ENCODE measurements at regions not wholly inside any gene's neighbourhood (a gene's known extent, or its start where the extent isn't known, plus 50 kb on each side); places are given as distances from the start of the nearest gene placed in this dataset.

DNA sequence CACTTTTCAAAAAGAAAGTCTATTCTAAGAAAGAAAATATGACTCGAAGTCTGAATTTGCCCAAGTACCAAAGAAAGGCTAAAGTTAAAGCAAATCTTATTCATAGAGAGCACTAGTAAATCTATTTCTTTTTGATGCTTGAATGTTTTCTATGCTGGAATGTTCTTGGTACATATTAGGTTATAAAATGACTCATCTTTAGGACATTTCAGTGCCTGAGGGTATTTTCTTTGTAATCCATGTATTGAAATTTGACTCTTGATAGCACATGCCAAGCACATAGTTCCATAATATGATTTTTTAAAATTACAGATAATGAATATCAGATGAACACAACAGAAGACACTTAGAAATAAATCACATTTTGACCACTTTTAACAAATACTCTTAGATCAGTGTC is 232.8 kb downstream of the TRIML1 start:
- Histone ChIP-seq H3K36me3 (no peaks in the 10 kb centered on the region), H3K27ac (no peak overlapping the region)
- 34% methylated on average over 1 of the region's 1 CpG for WGBS

GRCh38 chr4:188372829-188373228 is 233.6 kb downstream of the TRIML1 start:
- Histone ChIP-seq H3K9me3 (no peaks in the 10 kb centered on the region), H3K4me1 (peaks cover 5% of the 10 kb centered on the region), H3K36me3 (no peaks in the 10 kb centered on the region), H3K4me3 (no peak overlapping the region), H3K27ac (no peak overlapping the region), H3K27me3 (no peaks in the 10 kb centered on the region)
- no peak for DNase-seq (ENCODE audit: low spot score in 2 of 2)
- WGBS = 62% methylated on average over 3 of the region's 3 CpGs
- no peak for TF ChIP-seq POLR2A (IDR thresholded peaks at IDR 0.05)
- TF ChIP-seq POLR2AphosphoS5 (IDR thresholded peaks at IDR 0.05) = no peak
- no peak for TF ChIP-seq EP300 (IDR thresholded peaks at IDR 0.05)
- TF ChIP-seq, protein P1, sequence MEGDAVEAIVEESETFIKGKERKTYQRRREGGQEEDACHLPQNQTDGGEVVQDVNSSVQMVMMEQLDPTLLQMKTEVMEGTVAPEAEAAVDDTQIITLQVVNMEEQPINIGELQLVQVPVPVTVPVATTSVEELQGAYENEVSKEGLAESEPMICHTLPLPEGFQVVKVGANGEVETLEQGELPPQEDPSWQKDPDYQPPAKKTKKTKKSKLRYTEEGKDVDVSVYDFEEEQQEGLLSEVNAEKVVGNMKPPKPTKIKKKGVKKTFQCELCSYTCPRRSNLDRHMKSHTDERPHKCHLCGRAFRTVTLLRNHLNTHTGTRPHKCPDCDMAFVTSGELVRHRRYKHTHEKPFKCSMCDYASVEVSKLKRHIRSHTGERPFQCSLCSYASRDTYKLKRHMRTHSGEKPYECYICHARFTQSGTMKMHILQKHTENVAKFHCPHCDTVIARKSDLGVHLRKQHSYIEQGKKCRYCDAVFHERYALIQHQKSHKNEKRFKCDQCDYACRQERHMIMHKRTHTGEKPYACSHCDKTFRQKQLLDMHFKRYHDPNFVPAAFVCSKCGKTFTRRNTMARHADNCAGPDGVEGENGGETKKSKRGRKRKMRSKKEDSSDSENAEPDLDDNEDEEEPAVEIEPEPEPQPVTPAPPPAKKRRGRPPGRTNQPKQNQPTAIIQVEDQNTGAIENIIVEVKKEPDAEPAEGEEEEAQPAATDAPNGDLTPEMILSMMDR (IDR thresholded peaks at IDR 0.05) = no peak

More for the DNA sequence above, 232.8 kb downstream of the TRIML1 start:
- H3K4me1 ChIP-seq = peaks cover 5% of the 10 kb centered on the region
- no peak for TF ChIP-seq POLR2AphosphoS5 (IDR thresholded peaks at IDR 0.05)
- no peak for TF ChIP-seq POLR2A (IDR thresholded peaks at IDR 0.05)
- TF ChIP-seq EP300 (IDR thresholded peaks at IDR 0.05) = no peak
- TF ChIP-seq, protein P1 (IDR thresholded peaks at IDR 0.05) = no peak
- no peak overlapping the region for H3K4me3 ChIP-seq
- no peaks in the 10 kb centered on the region for H3K9me3 ChIP-seq
- no peak for DNase-seq (ENCODE audit: low spot score in 2 of 2)
- H3K27me3 ChIP-seq = no peaks in the 10 kb centered on the region

DNA sequence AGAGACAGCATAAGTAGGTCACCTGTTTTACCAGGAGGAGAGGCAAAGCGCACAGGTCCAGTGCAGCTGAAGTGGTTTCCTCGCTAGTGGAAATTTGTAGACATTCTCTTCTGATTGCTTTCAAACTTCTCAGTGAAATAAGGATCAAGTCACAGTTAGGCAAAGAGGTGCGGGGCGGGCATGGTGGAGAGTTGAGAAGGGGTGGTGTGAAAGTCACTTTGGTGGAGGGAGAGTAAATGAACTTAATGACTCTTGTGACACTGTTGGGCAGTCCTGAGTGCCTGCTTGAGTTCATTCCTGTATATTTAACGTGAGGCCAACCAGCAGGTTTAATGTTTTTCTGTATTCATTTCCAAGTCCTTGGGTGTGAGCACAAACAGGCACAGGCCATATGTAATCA is 235.6 kb downstream of the TRIML1 start:
- H3K4me1 ChIP-seq = peaks cover 5% of the 10 kb centered on the region
- H3K9me3 ChIP-seq = no peaks in the 10 kb centered on the region
- TF ChIP-seq, protein P1 (IDR thresholded peaks at IDR 0.05) = no peak
- TF ChIP-seq EP300 (IDR thresholded peaks at IDR 0.05) (no peak), POLR2AphosphoS5 (IDR thresholded peaks at IDR 0.05) (no peak), POLR2A (IDR thresholded peaks at IDR 0.05) (no peak)
- no peak overlapping the region for H3K27ac ChIP-seq
- H3K36me3 ChIP-seq = no peaks in the 10 kb centered on the region
- H3K4me3 ChIP-seq = no peak overlapping the region
- 83% methylated on average over 5 of the region's 5 CpGs for whole genome bisulfite sequencing
- no peaks in the 10 kb centered on the region for H3K27me3 ChIP-seq
- DNase-seq (ENCODE audit: low spot score in 2 of 2) = no peak

DNA sequence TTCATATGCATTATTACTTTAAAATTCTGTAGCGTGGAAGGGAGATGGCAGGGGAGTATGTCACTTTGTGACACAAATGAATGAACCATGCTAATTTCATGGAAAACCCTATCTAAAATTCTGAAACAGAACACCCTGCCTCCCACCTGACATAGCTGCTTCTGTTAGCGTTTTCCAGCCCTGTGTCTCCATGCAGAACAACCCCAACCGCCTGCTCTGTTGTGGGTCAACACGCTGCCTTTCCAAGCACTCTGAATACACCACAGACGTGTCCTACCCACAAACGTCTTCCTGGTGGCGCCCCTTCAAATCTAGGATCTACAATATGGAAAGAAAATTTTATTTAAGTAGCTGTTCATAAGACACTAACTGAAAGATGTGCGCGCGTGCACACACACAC is 238.6 kb downstream of the TRIML1 start:
- Histone ChIP-seq H3K4me1 (no peaks in the 10 kb centered on the region), H3K9me3 (no peaks in the 10 kb centered on the region), H3K4me3 (no peak overlapping the region), H3K27me3 (no peaks in the 10 kb centered on the region), H3K36me3 (no peaks in the 10 kb centered on the region), H3K27ac (no peak overlapping the region)
- WGBS = 89% methylated on average over 10 of the region's 10 CpGs
- DNase-seq (ENCODE audit: low spot score in 2 of 2) = no peak
- no peak for TF ChIP-seq POLR2AphosphoS5 (IDR thresholded peaks at IDR 0.05)
- TF ChIP-seq EP300 (IDR thresholded peaks at IDR 0.05) = no peak
- TF ChIP-seq, protein P1 (IDR thresholded peaks at IDR 0.05) = no peak

DNA sequence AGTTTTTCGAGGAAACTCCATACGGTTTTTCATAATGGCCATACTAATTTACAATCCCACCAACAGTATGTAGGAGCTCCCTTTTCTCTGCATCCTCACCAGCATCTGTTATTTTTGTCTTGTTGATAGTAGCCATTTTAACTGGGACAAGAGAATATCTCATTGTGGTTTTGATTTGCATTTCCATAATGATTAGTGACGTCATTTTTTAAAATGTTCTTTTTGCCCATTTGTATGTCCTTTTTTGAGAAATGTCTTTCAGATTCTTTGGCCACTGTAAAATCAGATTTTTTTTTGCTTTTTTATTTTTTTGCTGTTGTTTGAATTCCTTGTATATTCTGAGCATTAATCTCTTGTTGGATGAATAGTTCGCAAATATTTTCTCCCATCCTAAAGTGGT is 243.9 kb downstream of the TRIML1 start:
- no peaks in the 10 kb centered on the region for H3K36me3 ChIP-seq
- WGBS = 91% methylated on average over 4 of the region's 4 CpGs
- DNase-seq (ENCODE audit: low spot score in 2 of 2) = no peak
- no peak overlapping the region for H3K27ac ChIP-seq
- no peaks in the 10 kb centered on the region for H3K4me1 ChIP-seq
- no peak overlapping the region for H3K4me3 ChIP-seq
- no peaks in the 10 kb centered on the region for H3K27me3 ChIP-seq
- no peak for TF ChIP-seq POLR2AphosphoS5 (IDR thresholded peaks at IDR 0.05)
- TF ChIP-seq POLR2A (IDR thresholded peaks at IDR 0.05) = no peak
- TF ChIP-seq, protein P1 (IDR thresholded peaks at IDR 0.05) = no peak
- TF ChIP-seq EP300 (IDR thresholded peaks at IDR 0.05) = no peak
- no peaks in the 10 kb centered on the region for H3K9me3 ChIP-seq
